COR-L47 (cell line): ENCODE measurements at regions not wholly inside any gene's neighbourhood (a gene's known extent, or its start where the extent isn't known, plus 50 kb on each side); places are given as distances from the start of the nearest gene placed in this dataset.
A peak's percentile ranks its signal among the peaks of the same experiment; 100 is the strongest.

Source experiments
- DNase-seq: peaks from one replicate; lab custom pipeline; 2025; lab: John Stamatoyannopoulos, UW

GRCh38 chr15:96219681-96220080 lies 110.8 kb upstream of the NR2F2 start:
- no peak for DNase-seq

DNA sequence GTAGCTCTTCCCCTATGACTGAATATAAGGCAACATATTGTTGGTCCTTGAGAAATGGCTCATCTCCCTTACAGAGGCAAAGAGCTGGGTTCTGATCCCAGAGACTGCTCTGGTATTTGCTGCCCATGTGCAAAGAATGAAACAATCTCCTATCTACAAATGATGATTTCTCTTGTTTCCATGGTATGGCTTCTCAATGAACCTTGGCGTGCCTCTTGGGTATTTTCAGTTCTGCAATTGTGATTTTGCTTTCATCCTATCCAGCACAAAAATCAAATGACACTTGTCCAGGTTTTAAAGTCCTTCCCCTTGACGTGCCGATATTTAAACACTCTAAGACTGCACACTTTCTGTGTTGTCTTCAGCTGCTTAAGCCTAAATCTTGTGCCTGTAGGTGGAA lies 109.8 kb upstream of the NR2F2 start:
- DNase-seq: no peak

GRCh38 chr15:96222981-96223380 lies 107.5 kb upstream of the NR2F2 start:
- no peak for DNase-seq

- DNase-seq: no peak
Measured at GRCh38 chr15:96223939-96224338, 106.6 kb upstream of the NR2F2 start.

- DNase-seq: no peak
Measured at GRCh38 chr15:96225642-96226259, 104.7 kb upstream of the NR2F2 start.

DNA sequence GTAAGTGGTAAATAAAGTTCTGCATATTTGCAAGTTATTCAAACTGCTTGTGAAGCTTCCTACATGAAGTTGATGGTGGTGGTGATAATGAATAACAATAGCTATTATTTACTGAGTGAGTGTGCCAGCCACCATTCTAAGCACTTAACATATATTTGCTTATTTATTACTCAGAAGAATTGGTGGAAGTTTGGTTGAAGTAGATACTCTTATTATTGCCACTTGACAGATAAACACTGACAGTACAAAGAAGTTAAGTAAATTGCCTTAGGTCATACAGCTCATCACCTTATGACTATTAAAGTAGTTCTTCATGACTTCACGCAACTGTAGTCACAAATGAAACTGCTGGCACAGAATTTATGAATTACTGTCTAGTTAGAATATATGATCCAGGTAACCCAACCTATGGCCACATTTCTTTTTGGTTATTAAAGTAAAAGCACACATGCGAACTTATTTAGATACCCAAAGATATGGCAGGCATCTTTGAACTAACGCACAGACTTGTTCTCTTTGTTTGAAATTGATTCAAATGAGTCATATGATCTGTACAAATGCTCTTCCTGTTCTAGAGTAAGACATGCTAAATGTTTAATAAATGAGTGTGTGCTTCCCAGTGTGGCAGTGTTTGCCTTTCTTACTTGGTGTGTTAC lies 99.8 kb upstream of the NR2F2 start:
- no peak for DNase-seq

DNA sequence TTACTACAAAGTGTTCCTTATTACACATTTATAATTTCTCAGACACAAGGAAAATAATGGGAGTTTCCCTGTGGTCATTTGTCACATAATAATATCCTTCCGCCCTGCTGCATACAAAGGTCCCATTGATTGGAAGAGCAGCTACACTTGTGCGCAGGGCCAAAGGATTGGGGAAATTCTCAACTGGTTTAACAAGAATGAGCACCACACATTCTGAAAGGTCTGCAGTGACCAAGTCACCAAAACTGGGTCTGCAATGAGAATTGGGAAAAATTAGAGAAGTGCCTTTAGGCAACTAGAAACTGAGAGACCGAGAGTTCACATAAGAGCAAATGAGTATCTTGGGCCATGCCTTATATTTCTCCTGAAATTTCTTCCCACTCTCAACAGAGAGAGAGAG lies 98.2 kb upstream of the NR2F2 start:
- no peak for DNase-seq

DNA sequence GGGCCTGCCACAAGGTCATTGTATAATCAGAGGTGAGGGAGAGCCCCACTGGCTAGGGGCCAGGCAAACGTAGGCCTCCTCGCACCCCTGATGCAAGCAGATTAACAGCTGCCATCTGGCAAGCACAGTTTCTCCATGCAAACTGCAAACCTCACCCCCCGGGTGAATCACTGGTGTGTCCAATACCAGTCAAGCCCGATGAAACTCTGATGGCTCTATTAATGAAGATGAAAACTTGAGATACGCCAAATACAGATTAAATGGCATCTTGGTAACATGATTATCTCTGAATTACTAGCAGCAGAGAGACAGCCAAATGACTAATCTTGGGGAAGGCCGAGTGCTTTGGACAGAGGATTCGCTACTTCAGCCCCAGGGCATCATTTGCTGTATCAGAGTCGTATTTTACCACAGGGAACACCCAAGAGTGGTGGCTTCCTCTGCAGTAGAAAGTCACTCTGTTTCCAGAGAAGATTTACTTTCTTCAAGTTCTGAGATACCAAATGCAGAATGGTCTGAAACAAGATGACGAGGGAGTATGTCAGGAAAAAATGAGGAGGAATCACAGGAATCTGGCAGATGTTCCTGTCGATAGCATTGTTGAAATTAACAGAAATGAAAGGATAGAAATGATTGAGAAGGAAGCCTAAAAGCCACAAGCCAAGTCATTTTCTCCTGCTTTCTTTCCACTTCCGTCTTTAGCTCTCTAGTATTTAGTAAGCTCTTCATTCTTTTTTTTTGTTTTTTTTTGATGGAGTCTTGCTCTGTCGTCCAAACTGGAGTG lies 96.2 kb upstream of the NR2F2 start:
- DNase-seq: no peak

DNA sequence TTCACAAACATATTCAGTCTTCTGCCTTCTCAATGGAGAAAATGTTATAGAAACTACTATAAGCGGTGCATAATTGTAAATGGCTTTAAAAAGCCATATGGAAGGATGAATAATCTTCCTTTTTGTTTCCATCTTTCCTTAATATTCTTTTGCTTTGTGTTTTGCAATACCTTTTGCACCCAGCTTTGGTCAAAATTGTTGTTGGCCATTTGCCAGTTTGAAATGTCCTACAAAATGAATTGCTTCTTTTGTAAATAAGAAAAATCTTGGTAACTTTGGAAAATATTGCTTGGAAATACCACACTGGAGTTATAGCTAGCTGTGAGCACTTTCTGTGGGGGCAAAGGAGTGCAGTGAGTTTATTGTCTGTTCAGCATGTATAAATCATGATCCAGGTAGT lies 93.5 kb upstream of the NR2F2 start:
- no peak for DNase-seq

DNA sequence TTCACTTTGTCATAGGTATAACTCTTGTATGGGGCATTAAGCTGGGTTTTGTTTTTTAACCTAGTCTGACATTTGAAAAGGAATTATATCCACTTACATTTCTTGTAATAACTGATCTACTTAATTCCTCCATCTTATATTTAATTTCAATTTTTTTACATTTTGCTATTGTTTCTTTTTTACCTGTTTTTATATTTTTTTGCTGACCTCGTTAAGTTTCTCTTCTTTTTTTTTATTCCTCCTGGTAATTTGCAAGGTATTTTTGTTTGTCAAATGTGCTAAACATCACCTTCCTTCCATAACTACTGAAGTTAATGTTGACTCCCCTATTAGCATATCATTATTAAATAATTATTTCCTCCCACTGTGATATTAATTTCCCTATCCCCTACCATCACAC lies 87.7 kb upstream of the NR2F2 start:
- DNase-seq: no peak

- no peak for DNase-seq
Measured at GRCh38 chr15:96243701-96244100, 86.8 kb upstream of the NR2F2 start.

GRCh38 chr15:96245252-96245651 lies 85.2 kb upstream of the NR2F2 start:
- no peak for DNase-seq

GRCh38 chr15:96246057-96246456 lies 84.4 kb upstream of the NR2F2 start:
- DNase-seq: no peak

GRCh38 chr15:96247621-96248305 lies 82.7 kb upstream of the NR2F2 start:
- DNase-seq: no peak

DNA sequence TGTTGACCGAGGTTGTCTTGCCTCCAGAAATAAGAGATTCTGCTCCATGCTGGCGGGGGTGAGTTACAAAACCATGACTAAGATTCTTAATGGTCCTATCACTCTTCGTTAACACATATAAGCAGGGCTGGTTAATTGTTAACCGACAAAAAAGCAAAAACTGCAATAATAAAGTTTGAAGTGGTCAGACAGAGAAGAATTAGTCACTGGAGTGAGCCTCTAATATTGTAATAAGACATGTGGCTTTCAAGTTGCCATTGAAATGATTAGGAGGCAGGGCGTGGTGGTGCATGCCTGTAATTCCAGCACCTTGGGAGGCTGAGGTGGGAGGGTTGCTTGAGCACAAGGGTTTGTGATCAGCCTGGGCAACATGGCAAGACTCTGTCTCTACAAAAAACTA lies 78.4 kb upstream of the NR2F2 start:
- no peak for DNase-seq

GRCh38 chr15:96253006-96253747 lies 77.3 kb upstream of the NR2F2 start:
- DNase-seq: no peak

- no peak for DNase-seq
Measured at GRCh38 chr15:96254173-96254572, 76.3 kb upstream of the NR2F2 start.

GRCh38 chr15:96255599-96255998 lies 74.9 kb upstream of the NR2F2 start:
- DNase-seq: no peak

DNA sequence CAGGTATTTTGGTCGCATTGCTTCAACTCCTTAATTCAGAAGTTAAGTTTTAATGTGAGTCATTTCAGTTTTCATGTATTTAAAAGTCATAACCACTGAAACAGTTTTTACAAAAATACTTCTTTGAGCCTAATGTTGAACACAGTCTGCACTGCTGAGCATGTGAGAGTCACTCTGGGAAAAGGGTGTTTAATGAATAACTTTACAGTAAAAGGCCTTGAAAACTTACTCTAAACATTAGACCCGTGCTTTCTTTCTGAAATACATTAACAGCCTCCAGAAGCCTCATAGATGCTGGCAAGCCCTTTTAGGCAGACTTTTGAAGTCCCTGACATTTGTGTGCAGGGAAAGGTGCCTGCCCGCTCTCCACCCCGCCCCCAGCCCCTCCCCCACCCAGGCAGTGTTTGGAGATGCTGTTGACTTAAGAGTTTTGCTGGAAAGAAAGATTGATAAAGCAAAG lies 68.9 kb upstream of the NR2F2 start:
- no peak for DNase-seq

DNA sequence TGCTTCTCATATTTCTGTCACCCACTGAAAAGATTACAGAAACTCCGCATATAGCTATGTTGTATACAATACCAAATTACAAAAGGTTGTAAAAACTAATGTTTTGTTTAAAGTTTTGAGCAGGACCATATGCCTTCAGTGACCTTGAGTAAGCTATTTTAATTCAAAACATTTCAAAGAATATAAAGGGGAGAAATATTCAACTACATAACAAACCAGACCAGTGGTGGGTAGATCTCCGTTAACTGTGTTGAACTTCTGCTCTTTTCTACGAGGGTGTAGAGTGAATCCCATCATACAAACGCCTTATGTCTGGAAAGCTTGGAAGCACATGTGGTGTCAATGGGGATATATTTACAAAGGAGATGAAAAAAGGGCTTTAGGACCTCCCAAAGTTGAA lies 68.4 kb upstream of the NR2F2 start:
- no peak for DNase-seq

GRCh38 chr15:96262549-96263489 lies 67.7 kb upstream of the NR2F2 start:
- DNase-seq: peak; percentile 31
